NCI-H2171 treated with DMSO at 0.1 percent for 48 hours (cell line): ENCODE measurements at regions not wholly inside any gene's neighbourhood (a gene's known extent, or its start where the extent isn't known, plus 50 kb on each side); places are given as distances from the start of the nearest gene placed in this dataset.
"Not testable (repeated sequence)": the region's sequence is repeated elsewhere in the genome, so short reads cannot be mapped to it uniquely, and the experiment has no call there.

Experiments used
- DNase-seq: peaks from one replicate; lab custom pipeline; 2025; lab: John Stamatoyannopoulos, UW

DNA sequence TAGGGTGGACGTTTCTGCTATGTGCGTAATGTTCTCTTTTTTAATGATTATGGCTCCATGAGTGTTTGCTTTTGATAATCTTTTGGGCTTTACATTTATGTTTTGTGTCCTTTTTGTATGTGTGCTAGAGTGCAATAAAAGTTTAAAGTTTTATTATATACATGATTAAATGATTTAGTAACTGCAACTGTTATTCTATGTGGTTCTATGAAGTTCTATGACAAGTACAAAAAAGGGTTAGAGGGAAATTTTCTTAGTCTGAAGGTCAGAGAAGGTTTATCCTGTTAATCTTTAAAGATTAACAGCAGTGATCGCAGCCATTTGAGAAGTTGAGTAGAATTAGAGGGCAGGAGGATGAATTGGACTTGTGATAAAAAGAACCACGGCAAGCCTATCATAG, 386.4 kb upstream of the CHRM3 start:
- no peak for DNase-seq

DNA sequence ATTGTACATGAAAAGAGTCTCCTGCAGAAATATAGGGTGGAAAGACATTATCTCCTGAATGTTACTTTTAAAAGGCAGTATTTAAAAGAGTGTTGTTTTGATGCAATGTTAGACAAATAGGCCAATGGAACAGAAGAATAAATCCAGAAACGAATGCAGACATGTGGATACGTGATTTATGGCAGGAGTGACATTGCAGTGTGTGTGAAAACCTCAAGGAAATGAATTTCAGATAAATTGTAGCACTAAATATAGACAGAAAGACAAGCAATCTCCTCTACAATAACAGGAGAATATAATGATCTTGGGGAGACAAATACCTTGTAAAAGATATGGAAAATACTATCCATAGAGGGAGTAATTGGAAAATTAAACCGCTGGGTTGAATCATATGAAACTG, 387.8 kb upstream of the CHRM3 start:
- DNase-seq: no peak

DNA sequence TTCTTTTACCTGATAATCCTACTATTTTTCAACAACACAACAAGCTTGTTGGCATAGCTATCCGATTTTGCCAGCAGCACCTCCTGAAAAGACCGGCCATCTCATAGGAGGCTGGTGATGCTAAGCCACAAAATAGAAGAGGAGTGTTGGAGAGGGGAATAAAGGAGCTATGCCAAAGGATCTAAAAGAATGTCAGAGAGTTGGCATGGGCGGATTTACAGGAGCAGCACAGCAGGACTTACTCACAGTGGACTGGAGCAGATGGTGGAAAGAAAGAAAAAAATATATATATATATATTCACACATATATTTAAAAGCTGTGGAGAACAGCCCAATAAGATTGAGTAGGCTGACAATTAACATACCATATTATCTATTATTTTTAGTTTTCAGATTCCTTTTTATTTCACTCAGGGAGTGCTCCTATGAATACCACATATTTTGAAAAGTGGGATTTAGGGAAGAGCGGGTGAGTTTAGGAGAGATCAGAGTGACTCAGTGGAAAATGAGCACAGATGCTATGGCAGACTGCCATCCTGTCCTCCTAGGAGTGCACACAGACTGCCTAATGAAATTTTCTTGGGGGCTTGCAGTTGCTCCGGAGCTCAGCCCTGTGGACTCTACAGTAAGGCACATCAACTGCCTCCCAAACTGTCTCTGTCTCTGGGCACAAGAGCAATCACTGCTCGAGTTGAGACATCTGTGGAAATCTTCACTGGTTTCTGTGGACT, 394.4 kb upstream of the CHRM3 start:
- DNase-seq: no peak

DNA sequence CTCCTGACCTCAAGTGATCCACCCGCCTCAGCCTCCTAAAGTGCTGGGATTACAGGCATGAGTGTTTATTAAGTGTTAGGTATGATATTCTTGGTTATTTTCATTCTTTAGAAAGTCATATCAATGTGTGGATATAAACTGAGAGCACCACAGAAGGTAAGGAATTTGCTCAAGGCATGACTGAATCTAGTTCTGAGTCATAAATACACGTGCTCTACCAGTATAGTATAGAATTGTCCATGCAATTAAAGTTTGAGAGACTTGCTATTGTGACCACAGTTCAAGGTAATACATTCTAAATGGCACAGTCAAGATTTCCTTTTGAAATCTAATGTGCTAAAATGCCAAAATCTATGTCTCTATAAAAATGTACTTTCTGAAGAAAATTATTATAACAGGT, 401.1 kb upstream of the CHRM3 start:
- no peak for DNase-seq

DNA sequence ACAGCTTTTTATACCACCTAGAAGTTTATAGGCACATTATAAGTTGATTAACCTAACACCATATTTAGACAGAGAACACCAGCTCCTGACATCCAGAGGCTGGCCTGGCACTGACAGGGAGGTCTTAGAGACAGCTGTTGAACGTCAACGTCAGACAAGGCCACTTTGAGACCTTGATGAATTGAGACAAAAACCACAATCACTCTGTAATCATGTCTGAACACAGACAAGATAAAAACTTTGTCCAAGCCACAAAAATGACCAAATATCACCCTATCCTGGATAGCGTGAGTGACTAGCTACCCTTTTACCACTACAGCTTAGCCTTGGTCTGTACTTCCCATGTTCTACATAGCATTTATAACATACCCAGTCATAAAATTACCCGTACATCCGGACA, 403.6 kb upstream of the CHRM3 start:
- no peak for DNase-seq

DNA sequence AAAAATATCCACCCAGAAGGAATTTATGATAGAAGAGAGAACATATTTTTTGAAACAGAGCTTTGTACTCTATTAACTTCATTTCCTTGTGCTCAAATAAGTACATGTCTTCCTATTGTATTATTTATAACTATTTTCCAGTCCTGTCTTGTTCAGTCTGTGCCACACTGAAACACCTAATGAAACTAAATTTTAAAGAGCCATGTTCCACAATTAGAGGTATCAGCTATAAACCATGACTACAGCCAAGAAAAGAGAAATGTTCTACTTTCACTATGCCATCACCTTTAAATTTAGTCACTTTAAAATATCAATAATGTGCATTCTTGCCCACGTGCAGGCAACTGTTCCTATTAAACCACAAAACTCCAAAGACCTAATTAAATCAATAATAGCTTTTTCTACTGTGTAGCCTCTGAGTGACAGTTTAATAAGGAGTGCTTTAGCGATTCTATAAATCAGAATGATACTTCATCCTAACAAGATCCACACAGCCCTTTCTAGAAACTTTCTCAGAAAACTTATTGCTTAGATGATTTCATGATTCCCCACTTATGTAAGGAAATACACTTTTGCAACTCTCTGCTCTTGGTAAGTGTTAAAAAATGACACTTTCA, 404.9 kb upstream of the CHRM3 start:
- DNase-seq: no peak

DNA sequence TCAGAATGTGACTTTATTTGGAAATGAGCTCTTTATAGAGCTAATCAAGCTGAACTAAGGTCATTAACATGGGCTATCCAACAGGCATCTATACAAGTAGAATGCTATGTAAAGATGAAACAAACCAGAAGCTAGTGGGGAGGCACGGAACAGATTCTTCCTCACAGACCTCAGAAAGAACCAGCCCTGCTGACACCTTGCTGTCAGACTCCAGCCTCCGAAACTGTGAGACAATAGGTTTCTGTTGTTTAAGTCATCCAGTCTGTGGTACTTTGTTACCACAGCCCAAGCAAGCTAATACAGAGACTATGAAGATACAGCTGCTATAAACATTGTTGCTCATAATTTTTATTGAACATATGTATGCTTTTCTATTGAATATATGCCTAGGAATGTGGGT, 406.3 kb upstream of the CHRM3 start:
- no peak for DNase-seq

DNA sequence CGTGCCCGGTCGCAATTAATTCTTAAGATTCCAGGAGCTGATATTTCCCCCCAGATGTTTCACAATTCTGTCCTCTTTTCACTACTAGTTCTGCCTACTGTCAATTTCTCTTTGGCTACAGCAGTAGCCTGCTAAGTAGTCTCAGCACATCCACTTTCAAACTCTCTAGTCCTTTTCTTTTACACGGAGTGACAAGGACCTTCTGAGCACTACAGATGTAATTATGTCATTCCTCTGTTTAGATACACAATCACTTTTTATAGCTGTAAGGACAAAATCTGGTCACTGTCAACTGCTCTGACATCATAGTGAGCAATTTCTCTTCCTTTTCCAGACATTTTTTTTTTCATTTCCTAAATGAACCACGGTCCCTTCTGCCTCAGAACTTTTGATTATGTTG, 421.7 kb upstream of the CHRM3 start:
- DNase-seq: no peak

DNA sequence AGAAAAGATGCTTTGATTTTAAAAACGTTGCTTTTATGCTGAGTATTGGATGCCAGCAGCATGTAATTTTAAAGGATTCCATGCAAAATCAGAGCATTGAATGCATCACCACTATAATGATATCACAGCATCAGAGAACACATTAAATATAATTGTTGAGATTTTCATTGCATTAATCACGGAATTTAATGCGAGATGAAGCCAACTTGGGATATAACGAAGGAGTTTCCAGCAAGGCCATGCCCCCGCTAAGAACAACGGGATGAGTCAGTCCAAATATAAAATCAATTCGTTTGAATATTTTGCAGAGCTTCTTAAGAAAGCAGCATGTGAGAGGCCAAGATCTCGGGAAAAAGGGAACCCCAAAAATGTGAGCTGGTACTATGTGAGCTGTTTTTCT, 423.4 kb upstream of the CHRM3 start:
- DNase-seq: no peak

DNA sequence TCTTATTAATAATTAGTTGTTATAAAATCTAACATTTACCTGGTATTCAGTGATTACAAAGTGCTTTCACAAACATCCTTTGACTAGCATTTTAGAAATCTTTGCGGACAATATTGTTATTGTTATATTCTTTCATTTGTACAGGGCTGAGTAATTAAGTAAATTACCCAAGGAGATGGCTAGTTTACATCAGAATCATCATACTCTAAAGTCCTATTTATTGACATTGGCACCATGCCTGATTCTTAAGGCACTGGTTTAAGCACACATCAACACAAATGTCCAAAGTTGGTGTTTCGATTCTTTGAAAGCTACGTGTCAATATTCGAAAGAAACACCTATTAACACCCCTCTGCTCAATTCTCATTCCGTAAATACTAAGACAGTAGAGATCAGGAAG, 424.6 kb upstream of the CHRM3 start:
- DNase-seq: no peak

DNA sequence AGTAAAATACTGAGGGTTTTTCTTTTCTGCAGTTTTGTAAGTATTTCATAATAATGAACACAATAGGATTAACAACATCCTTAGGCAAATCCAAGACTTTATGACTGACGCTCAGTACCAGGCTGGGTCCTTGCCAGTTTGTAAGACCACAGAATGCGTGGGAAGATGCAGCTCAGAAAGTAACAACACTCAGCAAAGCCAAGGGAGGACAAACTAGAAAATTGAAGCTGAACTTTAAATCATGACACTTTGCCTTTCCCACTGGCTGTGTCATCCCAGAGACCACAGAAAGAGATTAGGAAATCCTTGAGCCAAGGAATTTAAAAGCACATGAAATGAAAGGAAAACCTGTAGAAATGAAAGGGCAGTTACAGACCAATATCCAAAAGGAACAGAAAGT, 426.3 kb upstream of the CHRM3 start:
- DNase-seq: no peak

DNA sequence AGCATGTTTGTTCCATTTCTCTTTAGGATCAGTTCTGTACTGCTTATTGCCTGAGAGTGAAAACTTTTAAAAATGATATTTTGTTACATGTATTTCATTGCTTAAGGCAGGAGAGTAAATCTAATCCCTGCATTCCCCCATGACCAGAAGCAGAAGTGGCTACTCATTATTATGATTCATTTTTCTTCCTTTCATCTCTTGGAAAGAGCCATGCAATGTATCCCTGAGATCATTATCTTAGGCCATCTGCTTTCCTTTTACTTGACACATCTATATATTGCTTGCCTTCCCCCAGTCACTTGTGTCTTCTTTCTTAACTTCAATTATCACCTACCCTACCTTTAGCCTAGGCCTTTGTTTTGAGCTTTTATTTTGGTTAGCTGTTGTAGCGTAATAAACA, 430.4 kb upstream of the CHRM3 start:
- DNase-seq: no peak

DNA sequence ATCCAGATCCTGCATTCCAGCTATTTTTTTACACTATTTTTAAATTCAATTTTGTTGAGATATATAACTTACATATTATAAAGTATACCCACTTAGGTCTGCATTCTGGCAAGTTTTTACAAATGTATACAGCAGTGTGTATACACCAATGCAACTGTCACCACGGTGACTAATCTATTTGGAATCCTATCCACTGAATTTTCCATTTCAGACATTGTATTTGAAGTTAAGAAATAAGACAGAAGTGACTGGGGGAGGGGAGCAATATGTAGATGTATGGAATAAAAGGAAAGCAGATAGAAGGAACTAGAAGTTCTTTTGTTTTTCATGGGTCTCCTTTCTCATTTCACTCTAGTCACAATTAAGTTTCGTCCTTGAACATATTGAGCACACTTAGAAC, 431.5 kb upstream of the CHRM3 start:
- no peak for DNase-seq

DNA sequence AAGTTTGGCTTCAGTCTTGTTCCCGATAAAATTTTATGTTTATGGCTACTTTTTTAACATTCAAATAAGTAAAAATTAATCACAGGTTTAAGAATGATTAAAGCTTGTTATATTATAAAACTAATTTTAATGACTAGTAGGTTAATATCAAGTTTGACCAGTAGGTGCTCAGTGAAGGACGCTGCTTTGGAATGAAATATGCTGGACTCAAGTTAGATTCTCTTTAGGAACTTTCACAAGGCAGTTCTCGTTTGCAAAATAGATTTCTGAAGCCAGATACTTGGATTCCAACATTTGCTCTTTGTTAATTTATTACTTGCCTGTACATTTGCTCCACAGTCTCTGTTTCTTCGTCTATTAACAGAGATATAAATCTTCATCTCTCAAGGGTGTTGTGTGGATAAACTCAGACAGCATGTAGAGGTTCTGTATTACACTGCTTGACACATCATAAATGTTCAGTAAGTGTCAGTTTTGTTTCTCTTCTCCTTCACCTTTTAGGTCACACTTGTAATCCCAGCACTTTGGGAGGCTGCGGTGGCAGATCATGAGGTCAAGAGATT, 432.8 kb upstream of the CHRM3 start:
- DNase-seq: no peak

DNA sequence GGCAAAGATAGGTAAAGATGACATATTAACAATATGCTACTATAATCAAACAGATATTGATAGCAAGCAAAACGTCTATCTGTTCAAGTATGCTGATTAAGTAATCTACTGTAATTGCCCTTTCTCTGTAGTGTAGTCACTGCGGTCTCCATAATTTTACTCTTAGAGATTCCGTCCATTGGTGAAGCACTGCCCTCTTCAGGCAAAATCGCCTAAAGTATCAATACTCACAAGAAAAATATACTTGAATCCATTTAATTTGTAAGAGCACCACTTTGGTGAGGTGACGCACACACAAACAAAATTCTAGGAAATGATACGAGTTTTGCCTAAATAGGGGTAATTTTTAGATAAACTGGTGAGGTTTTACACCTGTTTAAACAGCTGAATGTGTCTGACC, 434.6 kb upstream of the CHRM3 start:
- DNase-seq: no peak

DNA sequence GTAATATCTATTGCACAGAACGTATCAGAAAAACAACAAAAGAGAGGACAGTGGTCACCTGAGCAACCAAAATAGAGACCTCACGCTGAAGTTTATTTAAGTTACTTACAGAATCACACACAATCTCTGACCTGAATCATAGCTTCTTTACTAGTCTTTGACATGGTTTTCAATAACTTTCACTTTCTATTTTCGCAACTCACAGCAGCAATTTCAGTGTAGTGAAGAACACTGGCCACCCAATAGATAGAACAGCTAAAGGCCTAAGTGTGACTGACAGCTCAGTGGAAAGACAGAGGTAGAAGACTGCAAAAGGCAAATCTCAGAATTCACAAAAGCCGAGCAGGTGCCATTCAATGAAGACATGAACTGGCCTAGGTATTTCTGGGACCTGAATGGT, 435.6 kb upstream of the CHRM3 start:
- DNase-seq: no peak

DNA sequence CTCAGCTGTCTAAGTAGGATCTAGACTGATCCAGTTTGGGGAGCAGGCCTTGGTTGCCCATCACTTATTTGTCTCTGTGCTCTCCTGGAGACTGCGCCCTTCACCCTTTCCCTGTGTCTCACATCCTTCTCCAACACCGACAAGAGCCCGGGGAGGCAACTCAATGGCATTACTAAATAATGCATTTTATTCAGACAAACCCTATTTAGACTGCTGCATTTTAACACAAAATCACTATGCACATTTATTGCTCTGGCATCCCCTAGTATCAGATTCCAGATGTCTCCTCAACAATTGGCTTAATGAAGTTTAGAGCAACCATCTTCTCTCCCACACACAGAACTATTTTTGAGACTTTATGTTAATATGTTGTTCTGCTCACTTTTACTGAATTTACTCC, 436.4 kb upstream of the CHRM3 start:
- DNase-seq: no peak

DNA sequence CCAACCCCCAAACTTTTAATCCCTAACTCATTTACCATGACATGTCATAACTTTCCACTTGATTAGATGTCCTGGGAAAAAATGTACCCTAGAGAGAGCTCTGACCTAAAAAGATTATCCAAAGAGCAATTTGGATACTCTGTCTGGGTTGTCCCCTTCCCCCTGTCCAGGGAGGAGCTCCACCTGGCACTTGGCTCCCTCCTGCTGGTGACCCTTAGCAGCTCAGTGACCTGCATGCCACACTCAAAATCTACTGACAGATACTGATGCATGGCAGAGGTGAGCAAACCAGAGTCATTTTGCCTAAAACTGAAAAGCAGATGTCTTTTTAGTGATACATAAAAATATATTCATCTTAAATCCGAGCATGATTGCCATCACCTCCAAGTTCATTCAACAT, 442.3 kb upstream of the CHRM3 start:
- DNase-seq: no peak

DNA sequence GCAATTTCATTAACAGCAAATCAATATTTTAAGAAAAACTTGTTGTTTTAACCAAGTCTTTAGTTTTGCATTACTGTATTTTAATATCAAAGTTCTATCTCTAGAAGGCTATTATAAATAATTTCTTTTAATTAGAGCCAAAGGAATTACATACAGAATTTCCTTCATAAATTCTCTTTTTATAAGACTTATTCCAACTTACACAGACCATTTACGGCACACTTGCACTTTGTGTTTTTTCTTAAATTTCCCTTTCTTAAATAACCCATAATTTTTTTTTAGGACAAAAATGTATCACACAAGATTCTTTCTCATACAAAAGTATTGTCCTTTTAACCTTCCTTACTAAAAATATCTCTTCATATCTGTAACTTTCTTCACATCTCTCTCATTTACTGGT, 458.5 kb upstream of the CHRM3 start:
- DNase-seq: no peak

DNA sequence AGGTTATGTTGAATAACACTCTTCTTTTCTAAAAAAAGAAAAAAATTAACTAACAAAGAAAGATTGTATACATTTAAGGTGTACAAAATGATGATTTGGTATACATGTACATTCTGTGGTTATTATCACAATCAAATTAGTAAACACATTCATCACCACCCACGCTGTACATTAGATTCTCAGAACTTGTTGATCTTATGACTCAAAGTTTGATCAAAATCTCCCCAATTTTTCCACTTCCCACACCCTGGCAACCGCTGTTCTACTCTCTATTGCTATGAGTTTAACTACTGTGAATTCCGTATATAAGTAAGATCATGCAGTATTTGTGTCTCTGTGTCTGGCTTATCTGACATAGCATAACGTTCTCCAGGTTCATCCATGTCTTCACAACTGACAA, 469.5 kb upstream of the CHRM3 start:
- DNase-seq: no peak

DNA sequence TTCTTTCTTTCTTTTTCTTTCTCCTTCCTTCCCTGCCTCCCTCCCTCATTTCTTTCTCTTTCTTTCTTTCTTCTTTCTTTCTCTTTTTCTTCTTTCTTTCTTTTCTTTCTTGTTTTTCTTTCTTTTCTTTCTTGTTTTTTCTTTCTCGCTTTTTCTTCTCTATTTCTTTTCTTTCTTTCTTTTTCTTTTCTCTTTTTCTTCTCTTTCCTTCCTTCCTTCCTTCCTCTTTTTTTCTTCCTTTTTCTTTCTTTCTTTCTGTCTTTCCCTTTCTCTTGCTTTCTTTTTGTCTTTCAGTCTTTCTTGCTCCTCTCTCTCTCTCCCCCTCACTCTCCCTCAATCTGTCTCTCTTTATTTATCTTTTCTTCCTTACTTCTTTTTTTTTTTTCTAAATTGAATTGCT, 472.0 kb upstream of the CHRM3 start:
- DNase-seq: no peak

DNA sequence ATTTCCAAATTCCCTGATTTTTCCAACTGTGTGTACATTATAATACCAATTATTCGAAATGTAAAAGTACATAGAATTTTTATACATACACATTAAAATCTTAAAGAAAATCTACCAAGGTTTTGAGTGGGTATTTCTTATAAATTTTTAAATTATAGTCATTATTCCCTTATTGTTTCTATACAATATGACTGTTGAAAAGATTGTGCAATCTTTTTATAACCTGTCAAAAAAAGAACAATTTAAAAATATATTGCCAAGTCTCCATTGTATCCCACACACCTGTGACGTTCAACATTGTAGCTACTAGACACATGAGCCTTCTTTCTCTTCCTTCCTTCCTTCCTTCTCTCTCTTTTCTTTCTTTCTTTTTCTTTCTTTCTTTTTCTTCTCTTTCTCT, 473.2 kb upstream of the CHRM3 start:
- DNase-seq: no peak

DNA sequence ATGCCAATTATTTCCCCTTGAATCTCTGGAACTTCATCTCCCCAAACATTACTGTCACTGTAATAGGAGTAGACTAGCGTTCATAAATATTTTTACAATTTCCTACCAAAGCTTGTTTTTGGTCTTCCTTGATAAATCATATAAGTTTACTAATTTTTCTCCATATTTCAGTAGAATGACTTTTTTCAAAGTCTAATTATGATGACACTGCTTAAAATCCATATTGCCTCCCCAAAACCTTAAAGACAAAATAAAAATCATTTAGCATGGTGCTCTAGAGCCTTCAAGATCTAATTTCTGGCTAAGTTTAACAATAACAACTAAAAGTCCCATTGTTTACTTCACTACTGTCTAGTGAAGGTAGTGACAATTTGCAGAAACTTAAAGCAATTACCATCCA, 474.2 kb upstream of the CHRM3 start:
- no peak for DNase-seq

DNA sequence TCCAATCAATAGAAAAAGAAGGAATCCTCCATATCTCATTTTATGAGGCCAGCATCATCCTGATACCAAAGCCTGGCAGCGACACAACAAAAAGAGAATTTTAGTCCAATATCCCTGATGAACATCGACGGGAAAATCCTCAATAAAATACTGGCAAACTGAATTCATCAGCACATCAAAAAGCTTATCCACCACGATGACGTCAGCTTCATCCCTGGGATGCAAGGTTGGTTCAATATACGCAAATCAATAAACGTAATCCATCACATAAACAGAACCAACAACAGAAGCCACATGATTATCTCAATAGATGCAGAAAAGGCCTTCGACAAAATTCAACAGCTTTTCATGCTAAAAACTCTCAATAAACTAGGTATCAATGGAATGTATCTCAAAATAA, 483.6 kb upstream of the CHRM3 start:
- not testable (repeated sequence) for DNase-seq
